ENCODE measurements at regions not wholly inside any gene's neighbourhood (a gene's known extent, or its start where the extent isn't known, plus 50 kb on each side); places are given as distances from the start of the nearest gene placed in this dataset.
"Not testable (repeated sequence)": the region's sequence is repeated elsewhere in the genome, so short reads cannot be mapped to it uniquely, and the experiment has no call there.

- TF ChIP-seq, protein P1, sequence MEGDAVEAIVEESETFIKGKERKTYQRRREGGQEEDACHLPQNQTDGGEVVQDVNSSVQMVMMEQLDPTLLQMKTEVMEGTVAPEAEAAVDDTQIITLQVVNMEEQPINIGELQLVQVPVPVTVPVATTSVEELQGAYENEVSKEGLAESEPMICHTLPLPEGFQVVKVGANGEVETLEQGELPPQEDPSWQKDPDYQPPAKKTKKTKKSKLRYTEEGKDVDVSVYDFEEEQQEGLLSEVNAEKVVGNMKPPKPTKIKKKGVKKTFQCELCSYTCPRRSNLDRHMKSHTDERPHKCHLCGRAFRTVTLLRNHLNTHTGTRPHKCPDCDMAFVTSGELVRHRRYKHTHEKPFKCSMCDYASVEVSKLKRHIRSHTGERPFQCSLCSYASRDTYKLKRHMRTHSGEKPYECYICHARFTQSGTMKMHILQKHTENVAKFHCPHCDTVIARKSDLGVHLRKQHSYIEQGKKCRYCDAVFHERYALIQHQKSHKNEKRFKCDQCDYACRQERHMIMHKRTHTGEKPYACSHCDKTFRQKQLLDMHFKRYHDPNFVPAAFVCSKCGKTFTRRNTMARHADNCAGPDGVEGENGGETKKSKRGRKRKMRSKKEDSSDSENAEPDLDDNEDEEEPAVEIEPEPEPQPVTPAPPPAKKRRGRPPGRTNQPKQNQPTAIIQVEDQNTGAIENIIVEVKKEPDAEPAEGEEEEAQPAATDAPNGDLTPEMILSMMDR (IDR thresholded peaks at IDR 0.05; ENCODE audit: extremely low read depth, insufficient read depth, missing control alignments): no peak
- no peak for DNase-seq (ENCODE audit: low spot score)
- in situ Hi-C loops (cut with MboI; ENCODE audit: low pct_unique_long_range_greater_than_20kb, low sequenced_read_pairs, unreplicated experiment): no loop called here
Measured at GRCh38 chr3:132124096-132124495, 89.3 kb upstream of the CPNE4 start.

DNA sequence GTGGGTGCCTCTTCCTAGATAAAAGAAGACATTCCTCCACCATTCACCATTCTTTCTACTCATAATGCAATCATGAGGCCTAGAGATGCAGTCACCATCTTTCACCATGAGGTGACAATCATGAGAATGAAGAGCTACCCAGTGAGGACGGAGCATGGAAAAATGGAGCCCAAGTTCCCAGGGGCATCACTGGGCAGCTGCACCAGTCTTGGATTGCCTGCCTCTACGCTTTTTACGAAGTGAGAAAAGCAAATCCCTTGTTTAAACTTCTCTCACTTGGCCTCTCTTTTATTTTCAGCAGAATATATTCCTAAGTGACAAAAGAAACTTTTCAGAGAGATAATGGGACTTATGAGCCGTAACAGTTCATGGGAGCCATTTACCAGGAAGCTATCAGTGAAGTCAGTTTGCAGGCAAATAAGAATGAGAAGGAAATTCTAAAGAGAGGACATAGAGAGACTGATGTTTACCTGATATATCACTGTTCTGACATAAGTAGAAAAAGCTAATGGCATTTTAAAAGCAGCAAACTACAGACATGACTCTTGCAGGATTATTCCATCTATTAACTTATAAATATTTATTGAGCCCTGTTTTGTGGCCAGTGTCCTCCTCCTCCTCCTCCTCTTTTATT lies 90.0 kb upstream of the CPNE4 start:
- DNase-seq (ENCODE audit: low spot score): no peak
- TF ChIP-seq, protein P1 (IDR thresholded peaks at IDR 0.05; ENCODE audit: extremely low read depth, insufficient read depth, missing control alignments): no peak
- in situ Hi-C loops (cut with MboI; ENCODE audit: low pct_unique_long_range_greater_than_20kb, low sequenced_read_pairs, unreplicated experiment): no loop called here

- in situ Hi-C loops (cut with MboI; ENCODE audit: low pct_unique_long_range_greater_than_20kb, low sequenced_read_pairs, unreplicated experiment): no loop called here
- no peak for DNase-seq (ENCODE audit: low spot score)
- TF ChIP-seq, protein P1 (IDR thresholded peaks at IDR 0.05; ENCODE audit: extremely low read depth, insufficient read depth, missing control alignments): no peak
Measured at GRCh38 chr3:132134611-132135010, 99.8 kb upstream of the CPNE4 start.

DNA sequence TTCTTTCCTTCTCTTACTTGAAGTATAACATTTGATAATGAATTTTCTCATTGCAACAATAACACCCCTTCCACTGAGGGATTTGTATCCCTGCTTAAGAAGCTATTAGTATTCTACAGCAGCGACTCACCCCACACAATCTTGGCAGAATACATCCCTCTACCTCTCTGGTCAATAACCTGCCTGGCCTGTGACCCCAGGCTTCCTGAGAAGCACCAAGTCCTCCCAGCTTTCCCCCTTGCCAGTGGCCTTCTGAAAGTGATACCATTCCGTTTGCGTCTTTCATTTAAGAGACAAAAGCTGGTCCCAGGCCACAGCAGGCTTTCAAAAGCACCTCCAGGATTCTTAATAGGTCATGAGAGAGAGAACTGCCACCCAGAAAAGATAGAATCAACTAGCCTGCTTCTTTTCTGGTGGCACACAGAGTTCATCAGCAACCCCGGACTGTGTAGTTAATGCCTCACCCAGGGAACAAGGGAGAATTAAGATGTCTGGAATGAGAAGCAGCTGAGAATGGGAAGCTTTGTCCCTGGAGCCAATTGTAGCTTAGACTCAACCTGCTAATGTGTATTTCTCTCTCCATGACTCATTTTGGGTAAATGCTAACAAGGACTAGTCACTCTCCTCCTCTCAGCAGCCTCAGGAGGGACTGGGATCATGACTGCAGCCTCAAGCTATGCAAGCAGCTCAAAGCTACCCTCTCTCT lies 101.0 kb upstream of the CPNE4 start:
- DNase-seq (ENCODE audit: low spot score): no peak
- in situ Hi-C loops (cut with MboI; ENCODE audit: low pct_unique_long_range_greater_than_20kb, low sequenced_read_pairs, unreplicated experiment): no loop called here

GRCh38 chr3:132136334-132136716 lies 101.5 kb upstream of the CPNE4 start:
- TF ChIP-seq, protein P1 (IDR thresholded peaks at IDR 0.05; ENCODE audit: extremely low read depth, insufficient read depth, missing control alignments): no peak
- in situ Hi-C loops (cut with MboI; ENCODE audit: low pct_unique_long_range_greater_than_20kb, low sequenced_read_pairs, unreplicated experiment): no loop called here

More for the DNA sequence above, 101.0 kb upstream of the CPNE4 start:
- TF ChIP-seq, protein P1 (IDR thresholded peaks at IDR 0.05; ENCODE audit: extremely low read depth, insufficient read depth, missing control alignments): no peak

GRCh38 chr3:132136902-132137301 lies 102.1 kb upstream of the CPNE4 start:
- in situ Hi-C loops (cut with MboI; ENCODE audit: low pct_unique_long_range_greater_than_20kb, low sequenced_read_pairs, unreplicated experiment); DNase-seq (ENCODE audit: low spot score): not testable (repeated sequence)

More at GRCh38 chr3:132136334-132136716, 101.5 kb upstream of the CPNE4 start:
- DNase-seq (ENCODE audit: low spot score): no peak

- in situ Hi-C loops (cut with MboI; ENCODE audit: low pct_unique_long_range_greater_than_20kb, low sequenced_read_pairs, unreplicated experiment): no loop called here
- TF ChIP-seq, protein P1 (IDR thresholded peaks at IDR 0.05; ENCODE audit: extremely low read depth, insufficient read depth, missing control alignments): no peak
- DNase-seq (ENCODE audit: low spot score): no peak
Measured at GRCh38 chr3:132145833-132146232, 111.0 kb upstream of the CPNE4 start.
